Esophagus muscularis mucosa (tissue), 4 donors: ENCODE measurements at regions not wholly inside any gene's neighbourhood (a gene's known extent, or its start where the extent isn't known, plus 50 kb on each side); places are given as distances from the start of the nearest gene placed in this dataset.

Source experiments
- DNase-seq: peaks from one replicate; pipeline ENCODE4 v3.0.0-alpha.2; 2017; ENCODE audit errors: extremely low spot score
- H3K27ac ChIP-seq, 4 donors: fragments of 200-600 bp; sonication (generic); replicated peaks in 1 of 4; 1 replicate in 3 of 4; 2 replicates in 1 of 4; pipeline ENCODE4 v1.5.1; 2016 to 2019; ENCODE audit warnings: mild to moderate bottlenecking in 1 of 4
- H3K27me3 ChIP-seq, 4 donors: fragments of 200-600 bp; sonication (generic); one replicate each; pipeline versions ENCODE4 v1.5.1 to v1.6.0; 2016 to 2019
- H3K36me3 ChIP-seq, 4 donors: fragments of 200-600 bp; sonication (generic); one replicate each; pipeline ENCODE4 v1.5.1; 2016 to 2019
- H3K4me1 ChIP-seq, 4 donors: fragments of 200-600 bp; sonication (generic); one replicate each; pipeline ENCODE4 v1.5.1; 2016 to 2019
- H3K4me3 ChIP-seq, 4 donors: fragments of 200-600 bp; sonication (generic); 1 replicate in 2 of 4; 2 replicates in 2 of 4; pipeline ENCODE4 v1.5.1; 2016 to 2019; ENCODE audit warnings: mild to moderate bottlenecking in 4 of 4, moderate library complexity in 1 of 4
- H3K9me3 ChIP-seq, 4 donors: fragments of 200-600 bp; sonication (generic); 1 replicate in 3 of 4; 2 replicates in 1 of 4; pipeline ENCODE4 v1.5.1; 2016 to 2019
- EP300 ChIP-seq: sonication (generic); formaldehyde crosslinking; IDR thresholded peaks from one replicate; pipeline ENCODE4 v1.6.1; 2017; ENCODE audit warnings: antibody characterized with exemption
- POLR2A ChIP-seq: fragments of 450-650 bp; IDR thresholded peaks from one replicate; pipeline ENCODE4 v1.6.1; 2017; ENCODE audit warnings: antibody characterized with exemption, moderate library complexity, mild to moderate bottlenecking, low read depth
- POLR2AphosphoS5 ChIP-seq, 2 donors: sonication (generic); formaldehyde crosslinking; IDR thresholded peaks; one replicate each; pipeline ENCODE4 v1.6.1; 2017; ENCODE audit warnings: antibody characterized with exemption in 2 of 2
- WGBS: methylation state at CpG from one replicate; pipeline ENCODE4 v1.1.5; 2018; 5-methylcytosine and 5-hydroxymethylcytosine counted together
- intact Hi-C: fragments of 100-400 bp; cut with DNase I; formaldehyde crosslinking; loops from one replicate; pipeline ENCODE4 v1.15.1; 2023
- TF ChIP-seq, protein P1 (sequence below), 3 experiments: fragments of 200-600 bp in 2 of 3; fragments of 450-650 bp in 1 of 3; sonication (generic) in 2 of 3; IDR thresholded peaks; one replicate each; pipeline ENCODE4 v1.5.1; 2017 to 2019; ENCODE audit warnings: antibody characterized with exemption in 3 of 3, mild to moderate bottlenecking in 2 of 3, moderate library complexity in 1 of 3

DNA sequence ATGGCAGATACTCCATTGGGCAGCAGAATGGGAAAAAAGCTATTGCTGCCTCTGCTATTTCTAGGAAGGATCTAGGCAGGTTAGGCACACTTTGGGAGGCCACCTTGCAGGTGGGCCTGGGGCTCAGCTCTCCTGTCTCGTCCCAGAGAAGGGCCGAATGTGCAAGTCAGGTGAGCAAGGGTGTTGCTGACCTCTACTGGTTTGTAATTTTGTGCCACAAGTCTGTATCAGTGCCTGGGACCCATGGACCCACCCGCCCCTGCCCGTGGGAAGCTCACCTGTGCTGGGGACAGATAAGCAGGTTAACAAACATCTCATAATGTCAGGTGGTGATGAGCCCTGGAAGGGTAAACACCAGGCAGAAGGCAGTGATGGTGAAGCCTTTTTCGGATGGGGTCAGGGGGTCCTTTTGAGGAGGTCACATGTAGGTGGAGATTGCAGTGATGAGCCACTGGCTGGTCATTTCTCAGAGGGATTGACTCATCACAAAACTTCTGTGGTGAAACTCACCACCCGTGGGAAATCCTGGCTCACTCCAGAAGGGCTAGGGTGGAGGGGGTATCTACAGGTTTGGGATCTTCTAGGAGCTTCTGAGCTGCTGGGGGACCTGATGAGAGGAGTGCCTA is 161.3 kb downstream of the KLF13 start:
- TF ChIP-seq POLR2AphosphoS5 (IDR thresholded peaks at IDR 0.05), result no peak
- TF ChIP-seq, protein P1, sequence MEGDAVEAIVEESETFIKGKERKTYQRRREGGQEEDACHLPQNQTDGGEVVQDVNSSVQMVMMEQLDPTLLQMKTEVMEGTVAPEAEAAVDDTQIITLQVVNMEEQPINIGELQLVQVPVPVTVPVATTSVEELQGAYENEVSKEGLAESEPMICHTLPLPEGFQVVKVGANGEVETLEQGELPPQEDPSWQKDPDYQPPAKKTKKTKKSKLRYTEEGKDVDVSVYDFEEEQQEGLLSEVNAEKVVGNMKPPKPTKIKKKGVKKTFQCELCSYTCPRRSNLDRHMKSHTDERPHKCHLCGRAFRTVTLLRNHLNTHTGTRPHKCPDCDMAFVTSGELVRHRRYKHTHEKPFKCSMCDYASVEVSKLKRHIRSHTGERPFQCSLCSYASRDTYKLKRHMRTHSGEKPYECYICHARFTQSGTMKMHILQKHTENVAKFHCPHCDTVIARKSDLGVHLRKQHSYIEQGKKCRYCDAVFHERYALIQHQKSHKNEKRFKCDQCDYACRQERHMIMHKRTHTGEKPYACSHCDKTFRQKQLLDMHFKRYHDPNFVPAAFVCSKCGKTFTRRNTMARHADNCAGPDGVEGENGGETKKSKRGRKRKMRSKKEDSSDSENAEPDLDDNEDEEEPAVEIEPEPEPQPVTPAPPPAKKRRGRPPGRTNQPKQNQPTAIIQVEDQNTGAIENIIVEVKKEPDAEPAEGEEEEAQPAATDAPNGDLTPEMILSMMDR (IDR thresholded peaks at IDR 0.05), result no peak
- no peak for TF ChIP-seq POLR2A
- no peak for TF ChIP-seq EP300
- DNase-seq, result peak; percentile 80
- Histone ChIP-seq H3K27ac (peak overlapping the region; percentile 33 to 60 (median 40)), H3K9me3 (peaks cover 0 to 4% (median under 1%) of the 10 kb centered on the region in 4 donors), H3K36me3 (peaks cover 0 to 5% (median 2%) of the 10 kb centered on the region in 4 donors), H3K27me3 (peaks cover 0 to 20% (median 2%) of the 10 kb centered on the region in 4 donors), H3K4me3 (no peak overlapping the region), H3K4me1 (peaks cover 24 to 29% (median 27%) of the 10 kb centered on the region in 4 donors)
- intact Hi-C loops, result loop anchor here (2.0 to 5.0 kb wide), 3 partner anchors 51 to 287 kb away; no protein-coding TSS in a partner anchor
- WGBS, result 80% methylated on average over 5 of the region's 6 CpGs

DNA sequence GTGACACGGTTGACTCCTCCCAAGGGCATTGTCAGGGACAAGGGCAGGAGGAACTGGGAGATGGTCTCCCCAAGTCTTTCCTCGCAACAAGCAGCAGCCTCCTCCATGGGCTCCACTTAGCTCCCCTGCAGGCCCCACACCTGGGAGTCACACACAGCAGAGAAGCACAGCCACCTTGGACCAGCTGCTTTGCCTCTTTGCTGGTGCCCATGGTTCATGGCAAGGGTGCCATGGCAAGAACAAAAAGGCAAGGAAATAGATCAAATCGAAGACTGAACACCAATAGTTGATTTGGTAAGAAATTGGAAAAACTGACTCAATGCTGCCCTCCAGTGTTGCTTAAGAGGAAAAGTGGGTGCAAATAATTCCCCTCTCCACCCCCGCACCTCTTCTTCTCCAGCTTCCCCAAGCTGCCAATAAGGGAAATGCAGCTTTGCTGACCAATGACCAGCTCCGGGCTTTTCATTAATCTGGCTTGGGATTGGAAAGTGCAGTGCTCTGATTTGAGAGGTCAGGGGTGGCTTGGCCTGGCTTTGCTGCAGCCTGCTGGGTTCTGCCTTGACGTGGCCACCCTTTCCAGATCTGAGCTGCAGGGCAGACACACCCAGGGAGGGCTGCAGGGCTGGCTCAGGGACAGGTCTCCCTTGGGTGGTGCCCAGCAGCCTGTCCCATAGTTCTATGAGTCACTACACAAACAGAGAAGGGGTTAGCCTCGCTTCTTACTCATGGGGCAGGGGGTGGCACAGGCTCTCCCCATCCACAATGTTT is 162.0 kb downstream of the KLF13 start:
- peak overlapping the region; percentile 33 to 60 (median 40) for H3K27ac ChIP-seq
- H3K4me3 ChIP-seq, result no peak overlapping the region
- TF ChIP-seq EP300, result no peak
- peak; percentile 20 to 42 for TF ChIP-seq POLR2AphosphoS5 (IDR thresholded peaks at IDR 0.05)
- TF ChIP-seq, protein P1 (IDR thresholded peaks at IDR 0.05), result peak; percentile 87 to 92 (median 89)
- intact Hi-C loops, result loop anchor here (2.0 to 5.0 kb wide), 3 partner anchors 51 to 288 kb away; no protein-coding TSS in a partner anchor
- H3K9me3 ChIP-seq, result peaks cover 0 to 7% (median 2%) of the 10 kb centered on the region in 4 donors
- peaks cover 22 to 28% (median 24%) of the 10 kb centered on the region in 4 donors for H3K4me1 ChIP-seq
- H3K36me3 ChIP-seq, result peaks cover 0 to 5% (median 2%) of the 10 kb centered on the region in 4 donors
- 30% methylated on average over 6 of the region's 7 CpGs for WGBS
- DNase-seq, result peak; percentile 91
- peaks cover 0 to 13% (median 2%) of the 10 kb centered on the region in 4 donors for H3K27me3 ChIP-seq

DNA sequence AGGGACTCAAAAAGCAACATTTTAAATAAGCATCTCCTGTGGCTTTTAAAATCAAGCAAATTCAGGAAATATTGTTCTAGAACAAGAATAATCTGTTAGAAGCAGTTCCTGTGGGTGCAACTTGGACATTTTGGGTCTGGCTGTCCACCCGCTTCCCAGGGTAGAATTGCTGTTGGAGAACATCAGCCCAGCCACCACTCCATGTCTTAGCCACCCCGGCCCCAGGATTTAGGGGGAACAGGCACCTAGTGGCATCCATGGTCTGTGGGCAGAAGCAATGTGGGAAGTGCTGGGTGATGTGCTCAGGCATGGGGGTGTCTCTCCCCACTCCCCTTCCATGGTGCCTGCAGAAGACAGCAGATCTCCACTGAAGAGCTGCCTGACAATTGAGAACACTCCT is 162.6 kb downstream of the KLF13 start:
- Histone ChIP-seq H3K27me3 (peaks cover 0 to 8% (median under 1%) of the 10 kb centered on the region in 4 donors), H3K36me3 (peaks cover 0 to 5% (median 2%) of the 10 kb centered on the region in 4 donors), H3K27ac (peak overlapping the region; percentile 33 to 46 (median 39)), H3K9me3 (peaks cover 0 to 8% (median 2%) of the 10 kb centered on the region in 4 donors), H3K4me3 (no peak overlapping the region), H3K4me1 (peaks cover 22 to 28% (median 24%) of the 10 kb centered on the region in 4 donors)
- TF ChIP-seq, protein P1 (IDR thresholded peaks at IDR 0.05), result no peak
- TF ChIP-seq EP300, result no peak
- intact Hi-C loops, result loop anchor here (2.0 to 5.0 kb wide), 3 partner anchors 52 to 288 kb away; no protein-coding TSS in a partner anchor
- whole genome bisulfite sequencing, result 71% methylated on average over 2 of the region's 2 CpGs
- DNase-seq, result peak; percentile 82

DNA sequence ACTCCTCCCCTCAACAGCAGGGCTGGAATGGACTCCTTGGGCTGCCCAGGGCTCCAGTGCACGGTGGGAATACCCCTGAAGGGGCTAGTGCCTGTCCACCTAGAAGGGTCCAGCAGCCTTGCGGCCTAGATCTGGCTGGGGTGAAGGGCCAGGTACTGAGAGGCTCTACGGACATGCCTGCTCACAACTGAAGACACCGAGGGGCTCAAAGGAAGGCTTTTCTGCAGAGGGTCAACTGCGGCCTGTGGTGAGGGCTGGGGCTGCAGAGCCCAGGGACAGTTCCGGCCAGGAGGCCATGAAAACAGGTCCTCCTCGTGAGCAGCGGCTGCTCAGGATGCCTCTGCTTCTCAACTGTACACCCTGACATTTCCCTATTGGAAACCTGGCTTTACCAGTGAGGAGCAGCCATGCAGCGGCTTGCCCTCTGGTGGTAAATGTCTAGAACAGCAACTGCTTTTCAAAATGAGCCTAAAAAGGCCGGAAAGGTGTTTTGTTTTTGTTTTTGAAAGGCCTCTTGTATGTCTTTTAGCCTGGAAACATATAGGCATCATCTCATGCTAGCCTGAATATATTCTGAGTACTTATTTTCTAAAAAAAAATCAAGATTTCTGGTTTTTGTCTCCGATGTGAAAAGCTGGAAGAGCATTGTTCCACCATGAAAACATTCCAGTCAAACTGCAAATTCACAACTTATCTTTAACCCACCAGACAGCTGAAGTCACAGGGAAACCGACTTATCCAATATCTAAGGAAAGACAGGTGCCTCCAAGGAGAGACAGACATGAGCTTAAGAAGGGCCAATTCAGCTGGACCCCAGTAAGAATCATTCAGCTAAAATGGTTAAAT is 163.4 kb downstream of the KLF13 start:
- 31% methylated on average over 9 of the region's 12 CpGs for WGBS
- Histone ChIP-seq H3K4me1 (peaks cover 22 to 28% (median 24%) of the 10 kb centered on the region in 4 donors), H3K4me3 (no peak overlapping the region), H3K27ac (peak overlapping the region in 2 of 4 donors; percentile 13 to 46), H3K27me3 (peaks cover 0 to under 1% (median 0%) of the 10 kb centered on the region in 4 donors), H3K9me3 (peaks cover 0 to 8% (median 2%) of the 10 kb centered on the region in 4 donors), H3K36me3 (peaks cover 0 to 5% (median 2%) of the 10 kb centered on the region in 4 donors)
- TF ChIP-seq, protein P1 (IDR thresholded peaks at IDR 0.05), result peak; percentile 87 to 95 (median 88)
- TF ChIP-seq POLR2AphosphoS5 (IDR thresholded peaks at IDR 0.05), result peak in 1 of 2 donors; percentile 63
- TF ChIP-seq EP300, result no peak
- TF ChIP-seq POLR2A, result no peak
- intact Hi-C loops, result loop anchor here (2.0 to 10.0 kb wide), 5 partner anchors 53 to 495 kb away; partner anchors contain the start of gene MTMR10
- peak; percentile 89 for DNase-seq
